Duodenal mucosa (tissue), 2 donors: ENCODE measurements at regions not wholly inside any gene's neighbourhood (a gene's known extent, or its start where the extent isn't known, plus 50 kb on each side); places are given as distances from the start of the nearest gene placed in this dataset.
"Not testable (repeated sequence)": the region's sequence is repeated elsewhere in the genome, so short reads cannot be mapped to it uniquely, and the experiment has no call there.

ENCODE experiments used
- H3K27ac ChIP-seq: one replicate; pipeline ENCODE4 v1.7.0; 2013; ENCODE audit warnings: low read depth, low read length
- H3K27me3 ChIP-seq, 2 donors: one replicate each; pipeline ENCODE4 v1.7.0; 2013; ENCODE audit warnings: low read length in 2 of 2, control low read depth in 1 of 2; ENCODE audit not compliant: insufficient read depth in 2 of 2, control insufficient read depth in 1 of 2
- H3K36me3 ChIP-seq, 2 donors: one replicate each; pipeline ENCODE4 v1.7.0; 2013; ENCODE audit warnings: low read length in 2 of 2, control low read depth in 1 of 2; ENCODE audit not compliant: insufficient read depth in 2 of 2, control insufficient read depth in 1 of 2
- H3K4me1 ChIP-seq, 2 donors: one replicate each; pipeline ENCODE4 v1.7.0; 2013; ENCODE audit warnings: low read length in 2 of 2, control low read depth in 1 of 2; ENCODE audit not compliant: insufficient read depth in 2 of 2, control insufficient read depth in 1 of 2
- H3K4me3 ChIP-seq, 2 donors: one replicate each; pipeline ENCODE4 v1.7.0; 2013; ENCODE audit warnings: low read length in 2 of 2, low read depth in 1 of 2
- H3K9ac ChIP-seq, 2 donors: one replicate each; pipeline ENCODE4 v1.7.0; 2013; ENCODE audit warnings: low read length in 2 of 2, low read depth in 1 of 2
- H3K9me3 ChIP-seq, 2 donors: one replicate each; pipeline ENCODE4 v1.7.0; 2013; ENCODE audit warnings: low read length in 2 of 2, control low read depth in 1 of 2; ENCODE audit not compliant: control insufficient read depth in 1 of 2

- Histone ChIP-seq H3K9me3 (peaks cover 3 to 5% of the 10 kb centered on the region in 2 donors), H3K4me1 (no peaks in the 10 kb centered on the region), H3K9ac (no peak overlapping the region), H3K27ac (no peak overlapping the region), H3K4me3 (no peak overlapping the region), H3K27me3 (no peaks in the 10 kb centered on the region), H3K36me3 (no peaks in the 10 kb centered on the region)
These were observed 123.5 kb upstream of the FBXO33 start for GRCh38 chr14:39555749-39556148.

- peaks cover 3 to 4% of the 10 kb centered on the region in 2 donors for H3K9me3 ChIP-seq
- H3K4me3 ChIP-seq: no peak overlapping the region
These were observed 122.3 kb upstream of the FBXO33 start for GRCh38 chr14:39554576-39554975.

GRCh38 chr14:39548358-39548757 lies 116.1 kb upstream of the FBXO33 start:
- no peak overlapping the region for H3K9ac ChIP-seq
- no peaks in the 10 kb centered on the region for H3K27me3 ChIP-seq
- H3K27ac ChIP-seq: no peak overlapping the region
- H3K4me3 ChIP-seq: no peak overlapping the region
- H3K4me1 ChIP-seq: no peaks in the 10 kb centered on the region
- H3K9me3 ChIP-seq: peaks cover 0 to 2% of the 10 kb centered on the region in 2 donors
- H3K36me3 ChIP-seq: no peaks in the 10 kb centered on the region

More at GRCh38 chr14:39554576-39554975, 122.3 kb upstream of the FBXO33 start:
- H3K27me3 ChIP-seq: no peaks in the 10 kb centered on the region
- no peaks in the 10 kb centered on the region for H3K4me1 ChIP-seq
- no peak overlapping the region for H3K27ac ChIP-seq
- H3K9ac ChIP-seq: no peak overlapping the region
- no peaks in the 10 kb centered on the region for H3K36me3 ChIP-seq

GRCh38 chr14:39547845-39548244 lies 115.6 kb upstream of the FBXO33 start:
- Histone ChIP-seq H3K36me3 (no peaks in the 10 kb centered on the region), H3K9me3 (peaks cover 0 to 5% of the 10 kb centered on the region in 2 donors), H3K4me3 (no peak overlapping the region), H3K27me3 (no peaks in the 10 kb centered on the region), H3K9ac (no peak overlapping the region), H3K4me1 (no peaks in the 10 kb centered on the region), H3K27ac (no peak overlapping the region)

GRCh38 chr14:39505812-39506211 lies 73.6 kb upstream of the FBXO33 start:
- H3K9ac ChIP-seq: no peak overlapping the region
- no peaks in the 10 kb centered on the region for H3K27me3 ChIP-seq
- H3K36me3 ChIP-seq: no peaks in the 10 kb centered on the region
- H3K4me3 ChIP-seq: no peak overlapping the region
- no peak overlapping the region for H3K27ac ChIP-seq
- H3K4me1 ChIP-seq: no peaks in the 10 kb centered on the region
- H3K9me3 ChIP-seq: peaks cover 4 to 5% of the 10 kb centered on the region in 2 donors

GRCh38 chr14:39500253-39500652 lies 68.0 kb upstream of the FBXO33 start:
- no peaks in the 10 kb centered on the region for H3K4me1 ChIP-seq
- H3K27me3 ChIP-seq: no peaks in the 10 kb centered on the region
- no peak overlapping the region for H3K4me3 ChIP-seq
- H3K27ac ChIP-seq: no peak overlapping the region
- peaks cover 0 to 4% of the 10 kb centered on the region in 2 donors for H3K9me3 ChIP-seq
- no peak overlapping the region for H3K9ac ChIP-seq
- no peaks in the 10 kb centered on the region for H3K36me3 ChIP-seq

GRCh38 chr14:39499514-39499913 lies 67.3 kb upstream of the FBXO33 start:
- no peaks in the 10 kb centered on the region for H3K27me3 ChIP-seq
- H3K9me3 ChIP-seq: peaks cover 0 to 4% of the 10 kb centered on the region in 2 donors
- no peak overlapping the region for H3K4me3 ChIP-seq
- no peaks in the 10 kb centered on the region for H3K36me3 ChIP-seq
- no peaks in the 10 kb centered on the region for H3K4me1 ChIP-seq
- no peak overlapping the region for H3K9ac ChIP-seq
- H3K27ac ChIP-seq: no peak overlapping the region

- H3K9ac ChIP-seq, H3K27ac ChIP-seq, H3K27me3 ChIP-seq, H3K36me3 ChIP-seq, H3K4me3 ChIP-seq, H3K4me1 ChIP-seq, H3K9me3 ChIP-seq: not testable (repeated sequence)
These were observed 65.4 kb upstream of the FBXO33 start for GRCh38 chr14:39497677-39498076.

- H3K9ac ChIP-seq: no peak overlapping the region
- H3K27ac ChIP-seq: no peak overlapping the region
- no peaks in the 10 kb centered on the region for H3K4me1 ChIP-seq
- no peak overlapping the region for H3K4me3 ChIP-seq
- peaks cover 0 to 2% of the 10 kb centered on the region in 2 donors for H3K9me3 ChIP-seq
- H3K27me3 ChIP-seq: no peaks in the 10 kb centered on the region
- no peaks in the 10 kb centered on the region for H3K36me3 ChIP-seq
These were observed 60.0 kb upstream of the FBXO33 start for GRCh38 chr14:39492267-39492666.

- no peak overlapping the region for H3K4me3 ChIP-seq
- no peak overlapping the region for H3K9ac ChIP-seq
- no peaks in the 10 kb centered on the region for H3K36me3 ChIP-seq
- no peaks in the 10 kb centered on the region for H3K4me1 ChIP-seq
- H3K9me3 ChIP-seq: no peaks in the 10 kb centered on the region
- H3K27ac ChIP-seq: no peak overlapping the region
- H3K27me3 ChIP-seq: no peaks in the 10 kb centered on the region
These were observed 58.9 kb upstream of the FBXO33 start for GRCh38 chr14:39491134-39491571.

GRCh38 chr14:39488600-39488999 lies 56.4 kb upstream of the FBXO33 start:
- Histone ChIP-seq H3K9ac (no peak overlapping the region), H3K27ac (no peak overlapping the region), H3K27me3 (no peaks in the 10 kb centered on the region), H3K36me3 (no peaks in the 10 kb centered on the region), H3K4me3 (no peak overlapping the region), H3K9me3 (no peaks in the 10 kb centered on the region), H3K4me1 (no peaks in the 10 kb centered on the region)
